Activated naive CD8-positive, alpha-beta T cell (primary cell): ENCODE measurements at regions not wholly inside any gene's neighbourhood (a gene's known extent, or its start where the extent isn't known, plus 50 kb on each side); places are given as distances from the start of the nearest gene placed in this dataset.

ENCODE experiments used
- H3K27ac Mint-ChIP-seq: one replicate; pipeline ENCODE4 v1.8.0; 2021; ENCODE audit warnings: mixed read lengths
- H3K27me3 Mint-ChIP-seq: one replicate; pipeline ENCODE4 v1.8.0; 2021; ENCODE audit warnings: mixed read lengths
- H3K36me3 Mint-ChIP-seq: one replicate; pipeline ENCODE4 v1.8.0; 2021; ENCODE audit warnings: mixed read lengths
- H3K4me1 Mint-ChIP-seq: one replicate; pipeline ENCODE4 v1.8.0; 2021; ENCODE audit warnings: low read depth, mixed read lengths
- H3K4me3 Mint-ChIP-seq: one replicate; pipeline ENCODE4 v1.8.0; 2021; ENCODE audit warnings: mild to moderate bottlenecking, mixed read lengths
- H3K9me3 Mint-ChIP-seq: one replicate; pipeline ENCODE4 v1.8.0; 2021; ENCODE audit warnings: low read depth, mixed read lengths

GRCh38 chr18:44066541-44066940 lies 614.1 kb upstream of the SETBP1 start:
- no peaks in the 10 kb centered on the region for H3K27me3 Mint-ChIP-seq
- no peaks in the 10 kb centered on the region for H3K4me1 Mint-ChIP-seq
- H3K9me3 Mint-ChIP-seq = peaks cover 4% of the 10 kb centered on the region
- H3K4me3 Mint-ChIP-seq = no peak overlapping the region
- H3K36me3 Mint-ChIP-seq = no peaks in the 10 kb centered on the region
- no peak overlapping the region for H3K27ac Mint-ChIP-seq

DNA sequence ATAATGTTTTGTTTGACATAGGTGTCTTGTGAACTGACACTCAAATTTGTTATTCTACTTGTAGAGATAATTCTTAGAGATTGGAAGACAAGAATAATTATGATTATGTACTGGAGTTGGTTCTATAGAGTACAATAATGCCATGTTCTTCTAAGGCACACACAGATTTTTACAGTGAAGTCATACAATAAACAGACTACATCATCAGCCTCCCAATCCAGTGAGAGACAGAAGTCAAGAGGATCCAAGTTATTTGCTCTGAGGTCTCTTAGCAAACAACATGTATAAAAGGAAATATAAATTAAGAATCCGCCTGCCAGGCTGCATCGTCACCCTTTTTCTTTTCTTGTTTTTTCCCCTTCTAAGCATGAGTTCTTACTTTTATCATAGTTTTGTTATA lies 613.5 kb upstream of the SETBP1 start:
- H3K27me3 Mint-ChIP-seq = no peaks in the 10 kb centered on the region
- no peaks in the 10 kb centered on the region for H3K4me1 Mint-ChIP-seq
- H3K9me3 Mint-ChIP-seq = peaks cover 4% of the 10 kb centered on the region
- H3K36me3 Mint-ChIP-seq = no peaks in the 10 kb centered on the region
- no peak overlapping the region for H3K27ac Mint-ChIP-seq
- H3K4me3 Mint-ChIP-seq = no peak overlapping the region

GRCh38 chr18:44075038-44075437 lies 605.6 kb upstream of the SETBP1 start:
- Mint-ChIP-seq H3K27ac (no peak overlapping the region), H3K4me3 (no peak overlapping the region), H3K4me1 (no peaks in the 10 kb centered on the region), H3K27me3 (no peaks in the 10 kb centered on the region), H3K9me3 (no peaks in the 10 kb centered on the region), H3K36me3 (no peaks in the 10 kb centered on the region)

GRCh38 chr18:44079606-44080005 lies 601.1 kb upstream of the SETBP1 start:
- no peaks in the 10 kb centered on the region for H3K4me1 Mint-ChIP-seq
- no peak overlapping the region for H3K27ac Mint-ChIP-seq
- no peaks in the 10 kb centered on the region for H3K9me3 Mint-ChIP-seq
- no peaks in the 10 kb centered on the region for H3K36me3 Mint-ChIP-seq
- H3K27me3 Mint-ChIP-seq = no peaks in the 10 kb centered on the region
- no peak overlapping the region for H3K4me3 Mint-ChIP-seq

- H3K27me3 Mint-ChIP-seq = no peaks in the 10 kb centered on the region
- H3K4me1 Mint-ChIP-seq = no peaks in the 10 kb centered on the region
- no peak overlapping the region for H3K4me3 Mint-ChIP-seq
- no peaks in the 10 kb centered on the region for H3K36me3 Mint-ChIP-seq
- no peak overlapping the region for H3K27ac Mint-ChIP-seq
- no peaks in the 10 kb centered on the region for H3K9me3 Mint-ChIP-seq
Measured at GRCh38 chr18:44080054-44080453, 600.6 kb upstream of the SETBP1 start.

DNA sequence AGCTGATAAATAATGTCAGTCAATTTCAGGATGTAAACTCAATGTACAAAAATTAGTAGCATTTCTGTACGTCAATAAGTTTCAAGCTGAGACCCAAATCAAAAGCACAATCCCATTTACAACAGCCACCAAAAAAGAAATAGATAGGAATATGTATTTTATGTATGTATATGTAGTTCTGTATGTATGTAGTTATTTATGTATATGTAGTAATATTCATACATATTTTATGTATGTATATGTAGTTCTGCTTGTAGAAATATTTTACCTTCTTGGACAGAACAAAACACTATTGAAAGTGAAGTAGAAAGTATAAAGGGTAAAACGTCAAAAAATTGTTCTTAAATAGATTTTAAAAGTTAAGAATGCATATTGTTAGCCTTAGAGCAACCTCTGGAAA lies 591.0 kb upstream of the SETBP1 start:
- Mint-ChIP-seq H3K27me3 (no peaks in the 10 kb centered on the region), H3K27ac (no peak overlapping the region), H3K4me3 (no peak overlapping the region), H3K36me3 (no peaks in the 10 kb centered on the region), H3K9me3 (peaks cover 10% of the 10 kb centered on the region), H3K4me1 (no peaks in the 10 kb centered on the region)

DNA sequence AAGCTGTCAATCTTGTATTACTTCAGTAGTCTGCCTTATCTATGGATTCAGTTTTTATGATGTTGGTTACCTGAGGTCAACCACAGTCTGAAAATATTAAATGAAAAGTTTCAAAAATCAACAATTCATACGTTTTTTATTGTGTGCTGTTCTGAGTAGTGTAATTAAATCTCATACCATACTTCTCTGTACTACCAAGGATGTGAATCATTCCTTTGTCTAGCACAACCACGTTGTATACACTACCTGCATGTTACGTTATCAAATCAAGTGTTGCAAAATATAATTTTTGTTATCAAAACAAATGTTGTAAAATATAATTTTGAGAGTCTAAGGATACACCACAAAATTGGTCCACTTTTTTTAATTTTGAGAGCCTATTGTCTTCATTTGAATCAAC lies 590.2 kb upstream of the SETBP1 start:
- H3K36me3 Mint-ChIP-seq = no peaks in the 10 kb centered on the region
- no peak overlapping the region for H3K27ac Mint-ChIP-seq
- peaks cover 8% of the 10 kb centered on the region for H3K9me3 Mint-ChIP-seq
- H3K27me3 Mint-ChIP-seq = no peaks in the 10 kb centered on the region
- H3K4me1 Mint-ChIP-seq = no peaks in the 10 kb centered on the region
- no peak overlapping the region for H3K4me3 Mint-ChIP-seq

GRCh38 chr18:44093253-44093652 lies 587.4 kb upstream of the SETBP1 start:
- Mint-ChIP-seq H3K9me3 (peaks cover 3% of the 10 kb centered on the region), H3K36me3 (no peaks in the 10 kb centered on the region), H3K4me3 (no peak overlapping the region), H3K27ac (no peak overlapping the region), H3K4me1 (no peaks in the 10 kb centered on the region), H3K27me3 (peaks cover 3% of the 10 kb centered on the region)

DNA sequence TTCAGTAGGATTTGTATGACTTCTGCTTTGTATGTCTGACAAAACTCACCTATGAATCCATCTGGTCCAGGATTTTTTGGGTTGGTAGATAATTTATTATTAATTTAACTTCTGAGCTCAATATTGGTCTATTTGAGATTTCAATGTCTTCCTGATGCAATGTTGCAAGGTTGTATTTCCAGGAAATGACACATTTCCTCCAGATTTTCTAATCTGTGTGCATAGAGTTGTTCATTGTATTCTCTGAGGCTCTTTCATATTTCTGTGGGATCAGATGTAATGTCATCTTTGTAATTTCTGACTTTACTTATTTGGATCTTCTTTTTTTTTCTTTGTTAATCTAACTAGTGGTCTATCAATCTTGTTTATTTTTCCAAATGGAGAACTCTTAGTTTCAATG lies 584.7 kb upstream of the SETBP1 start:
- Mint-ChIP-seq H3K4me1 (no peaks in the 10 kb centered on the region), H3K27ac (no peak overlapping the region), H3K27me3 (peaks cover 3% of the 10 kb centered on the region), H3K4me3 (no peak overlapping the region), H3K36me3 (no peaks in the 10 kb centered on the region), H3K9me3 (peaks cover 3% of the 10 kb centered on the region)

GRCh38 chr18:44098551-44099098 lies 582.1 kb upstream of the SETBP1 start:
- Mint-ChIP-seq H3K9me3 (peaks cover 3% of the 10 kb centered on the region), H3K27ac (no peak overlapping the region)

DNA sequence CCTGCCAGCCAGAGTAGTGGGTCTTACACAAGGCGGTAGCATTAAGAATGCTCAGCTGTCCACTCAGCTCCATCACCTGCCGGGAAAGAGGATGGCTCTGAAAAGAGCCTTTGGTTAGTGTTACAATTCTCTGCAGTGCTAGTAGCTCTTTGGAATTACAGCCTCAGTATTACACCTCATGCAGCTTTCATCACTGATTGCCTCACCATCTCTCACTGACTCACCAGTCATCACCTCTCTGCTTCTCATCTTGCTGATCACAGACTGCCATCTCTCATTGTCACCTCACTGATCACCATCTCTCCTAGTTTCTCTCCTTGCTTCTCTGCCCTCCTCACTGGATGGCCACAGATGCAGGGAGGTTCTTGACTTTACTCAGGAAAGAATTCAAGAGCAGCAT lies 573.5 kb upstream of the SETBP1 start:
- Mint-ChIP-seq H3K4me3 (no peak overlapping the region), H3K36me3 (no peaks in the 10 kb centered on the region), H3K9me3 (peaks cover 3% of the 10 kb centered on the region), H3K27me3 (peaks cover 2% of the 10 kb centered on the region), H3K4me1 (no peaks in the 10 kb centered on the region), H3K27ac (no peak overlapping the region)

More at GRCh38 chr18:44098551-44099098, 582.1 kb upstream of the SETBP1 start:
- Mint-ChIP-seq H3K4me1 (no peaks in the 10 kb centered on the region), H3K27me3 (peaks cover 3% of the 10 kb centered on the region), H3K36me3 (no peaks in the 10 kb centered on the region), H3K4me3 (no peak overlapping the region)

DNA sequence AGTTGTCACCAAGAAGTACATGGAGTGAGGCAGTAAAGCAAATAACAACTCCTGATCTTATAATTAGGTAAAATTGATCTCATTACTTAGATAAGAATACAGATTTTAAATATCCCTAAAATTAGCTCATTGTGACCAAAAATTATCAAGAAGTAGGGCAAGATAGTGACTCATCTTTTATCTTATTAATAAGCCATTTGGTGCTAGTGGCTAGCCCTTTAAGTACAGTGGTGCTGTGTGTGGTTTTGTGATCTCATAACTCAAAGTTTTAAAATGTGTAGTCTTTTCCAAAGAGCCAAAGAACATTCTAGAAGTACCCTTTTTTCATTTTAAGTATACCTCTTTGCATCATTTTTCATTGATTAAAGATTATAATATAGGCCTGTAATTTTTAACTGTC lies 569.4 kb upstream of the SETBP1 start:
- no peaks in the 10 kb centered on the region for H3K9me3 Mint-ChIP-seq
- no peaks in the 10 kb centered on the region for H3K4me1 Mint-ChIP-seq
- no peak overlapping the region for H3K27ac Mint-ChIP-seq
- no peak overlapping the region for H3K4me3 Mint-ChIP-seq
- no peaks in the 10 kb centered on the region for H3K36me3 Mint-ChIP-seq
- H3K27me3 Mint-ChIP-seq = no peaks in the 10 kb centered on the region

- Mint-ChIP-seq H3K9me3 (no peaks in the 10 kb centered on the region), H3K4me1 (no peaks in the 10 kb centered on the region), H3K4me3 (no peak overlapping the region), H3K36me3 (no peaks in the 10 kb centered on the region), H3K27me3 (no peaks in the 10 kb centered on the region), H3K27ac (no peak overlapping the region)
Measured at GRCh38 chr18:44117821-44118220, 562.9 kb upstream of the SETBP1 start.

GRCh38 chr18:44119607-44120006 lies 561.1 kb upstream of the SETBP1 start:
- H3K4me1 Mint-ChIP-seq = no peaks in the 10 kb centered on the region
- H3K36me3 Mint-ChIP-seq = no peaks in the 10 kb centered on the region
- H3K9me3 Mint-ChIP-seq = no peaks in the 10 kb centered on the region
- H3K27ac Mint-ChIP-seq = no peak overlapping the region
- no peaks in the 10 kb centered on the region for H3K27me3 Mint-ChIP-seq
- H3K4me3 Mint-ChIP-seq = no peak overlapping the region

DNA sequence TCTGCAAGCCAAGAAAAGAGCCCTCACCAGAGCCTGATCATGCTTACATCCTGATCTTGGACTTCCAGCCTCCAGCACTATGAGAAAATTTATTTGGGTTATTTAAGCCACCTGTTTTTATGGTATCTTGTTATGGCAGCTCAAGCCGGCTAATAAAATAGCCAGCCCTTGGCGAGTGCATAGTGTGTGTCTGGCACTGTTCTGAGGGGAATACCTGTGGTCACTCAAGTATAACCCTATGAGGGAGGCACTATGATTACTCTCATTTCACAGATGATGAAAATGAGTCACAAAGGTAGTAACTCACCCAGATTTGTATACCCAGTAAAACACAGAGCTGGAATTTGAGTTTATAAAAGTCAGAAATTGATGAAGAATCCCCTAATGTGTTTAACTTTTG lies 556.9 kb upstream of the SETBP1 start:
- Mint-ChIP-seq H3K36me3 (no peaks in the 10 kb centered on the region), H3K27ac (no peak overlapping the region), H3K27me3 (no peaks in the 10 kb centered on the region), H3K4me3 (no peak overlapping the region), H3K4me1 (no peaks in the 10 kb centered on the region), H3K9me3 (no peaks in the 10 kb centered on the region)

- no peaks in the 10 kb centered on the region for H3K4me1 Mint-ChIP-seq
- no peak overlapping the region for H3K4me3 Mint-ChIP-seq
- H3K27me3 Mint-ChIP-seq = no peaks in the 10 kb centered on the region
- H3K9me3 Mint-ChIP-seq = no peaks in the 10 kb centered on the region
- no peak overlapping the region for H3K27ac Mint-ChIP-seq
- no peaks in the 10 kb centered on the region for H3K36me3 Mint-ChIP-seq
Measured at GRCh38 chr18:44125446-44125845, 555.2 kb upstream of the SETBP1 start.
